ENCODE measurements at regions not wholly inside any gene's neighbourhood (a gene's known extent, or its start where the extent isn't known, plus 50 kb on each side); places are given as distances from the start of the nearest gene placed in this dataset.

GRCh38 chr10:8182806-8183205, 128.3 kb downstream of the GATA3 start:
- DNase-seq, result no peak
- Histone ChIP-seq H3K4me3 (ENCODE audit: insufficient read depth, low read depth, low read length) (no peak overlapping the region), H3K36me3 (replicated peaks; ENCODE audit: control insufficient read depth, insufficient read depth, low read length) (no peaks in the 10 kb centered on the region), H3K27me3 (ENCODE audit: control insufficient read depth, insufficient read depth, low read length) (no peaks in the 10 kb centered on the region)

- no peaks in the 10 kb centered on the region for H3K36me3 ChIP-seq (replicated peaks; ENCODE audit: control insufficient read depth, insufficient read depth, low read length)
- no peak for DNase-seq
- no peak overlapping the region for H3K4me3 ChIP-seq (ENCODE audit: insufficient read depth, low read depth, low read length)
- no peaks in the 10 kb centered on the region for H3K27me3 ChIP-seq (ENCODE audit: control insufficient read depth, insufficient read depth, low read length)
Measured at GRCh38 chr10:8183241-8183704, 128.8 kb downstream of the GATA3 start.

GRCh38 chr10:8187171-8187666, 132.7 kb downstream of the GATA3 start:
- no peak for DNase-seq
- Histone ChIP-seq H3K36me3 (replicated peaks; ENCODE audit: control insufficient read depth, insufficient read depth, low read length) (no peaks in the 10 kb centered on the region), H3K4me3 (ENCODE audit: insufficient read depth, low read depth, low read length) (no peak overlapping the region), H3K27me3 (ENCODE audit: control insufficient read depth, insufficient read depth, low read length) (no peaks in the 10 kb centered on the region)

GRCh38 chr10:8189458-8189857, 135.0 kb downstream of the GATA3 start:
- H3K27me3 ChIP-seq (ENCODE audit: control insufficient read depth, insufficient read depth, low read length), result no peaks in the 10 kb centered on the region

GRCh38 chr10:8192301-8192700, 137.8 kb downstream of the GATA3 start:
- no peak for DNase-seq
- Histone ChIP-seq H3K27me3 (ENCODE audit: control insufficient read depth, insufficient read depth, low read length) (no peaks in the 10 kb centered on the region), H3K36me3 (replicated peaks; ENCODE audit: control insufficient read depth, insufficient read depth, low read length) (no peaks in the 10 kb centered on the region), H3K4me3 (ENCODE audit: insufficient read depth, low read depth, low read length) (no peak overlapping the region)

More at GRCh38 chr10:8189458-8189857, 135.0 kb downstream of the GATA3 start:
- Histone ChIP-seq H3K36me3 (replicated peaks; ENCODE audit: control insufficient read depth, insufficient read depth, low read length) (no peaks in the 10 kb centered on the region), H3K4me3 (ENCODE audit: insufficient read depth, low read depth, low read length) (no peak overlapping the region)
- no peak for DNase-seq

- DNase-seq, result no peak
- no peak overlapping the region for H3K4me3 ChIP-seq (ENCODE audit: insufficient read depth, low read depth, low read length)
- no peaks in the 10 kb centered on the region for H3K36me3 ChIP-seq (replicated peaks; ENCODE audit: control insufficient read depth, insufficient read depth, low read length)
- no peaks in the 10 kb centered on the region for H3K27me3 ChIP-seq (ENCODE audit: control insufficient read depth, insufficient read depth, low read length)
Measured at GRCh38 chr10:8193546-8193945, 139.1 kb downstream of the GATA3 start.

- no peak overlapping the region for H3K4me3 ChIP-seq (ENCODE audit: insufficient read depth, low read depth, low read length)
- H3K27me3 ChIP-seq (ENCODE audit: control insufficient read depth, insufficient read depth, low read length), result no peaks in the 10 kb centered on the region
- H3K36me3 ChIP-seq (replicated peaks; ENCODE audit: control insufficient read depth, insufficient read depth, low read length), result no peaks in the 10 kb centered on the region
- DNase-seq, result no peak
Measured at GRCh38 chr10:8194050-8194449, 139.6 kb downstream of the GATA3 start.

GRCh38 chr10:8206882-8207281, 152.4 kb downstream of the GATA3 start:
- no peaks in the 10 kb centered on the region for H3K36me3 ChIP-seq (replicated peaks; ENCODE audit: control insufficient read depth, insufficient read depth, low read length)
- DNase-seq, result no peak
- no peak overlapping the region for H3K4me3 ChIP-seq (ENCODE audit: insufficient read depth, low read depth, low read length)
- no peaks in the 10 kb centered on the region for H3K27me3 ChIP-seq (ENCODE audit: control insufficient read depth, insufficient read depth, low read length)

GRCh38 chr10:8211631-8212030, 157.1 kb downstream of the GATA3 start:
- no peak for DNase-seq
- no peak overlapping the region for H3K4me3 ChIP-seq (ENCODE audit: insufficient read depth, low read depth, low read length)
- no peaks in the 10 kb centered on the region for H3K36me3 ChIP-seq (replicated peaks; ENCODE audit: control insufficient read depth, insufficient read depth, low read length)
- H3K27me3 ChIP-seq (ENCODE audit: control insufficient read depth, insufficient read depth, low read length), result no peaks in the 10 kb centered on the region

GRCh38 chr10:8213735-8214134, 159.2 kb downstream of the GATA3 start:
- H3K36me3 ChIP-seq (replicated peaks; ENCODE audit: control insufficient read depth, insufficient read depth, low read length), result no peaks in the 10 kb centered on the region
- no peak overlapping the region for H3K4me3 ChIP-seq (ENCODE audit: insufficient read depth, low read depth, low read length)
- no peak for DNase-seq
- no peaks in the 10 kb centered on the region for H3K27me3 ChIP-seq (ENCODE audit: control insufficient read depth, insufficient read depth, low read length)

GRCh38 chr10:8214587-8214986, 160.1 kb downstream of the GATA3 start:
- Histone ChIP-seq H3K27me3 (ENCODE audit: control insufficient read depth, insufficient read depth, low read length) (no peaks in the 10 kb centered on the region), H3K36me3 (replicated peaks; ENCODE audit: control insufficient read depth, insufficient read depth, low read length) (no peaks in the 10 kb centered on the region), H3K4me3 (ENCODE audit: insufficient read depth, low read depth, low read length) (no peak overlapping the region)
- DNase-seq, result no peak

- no peaks in the 10 kb centered on the region for H3K36me3 ChIP-seq (replicated peaks; ENCODE audit: control insufficient read depth, insufficient read depth, low read length)
- H3K4me3 ChIP-seq (ENCODE audit: insufficient read depth, low read depth, low read length), result no peak overlapping the region
- H3K27me3 ChIP-seq (ENCODE audit: control insufficient read depth, insufficient read depth, low read length), result no peaks in the 10 kb centered on the region
- DNase-seq, result no peak
Measured at GRCh38 chr10:8216893-8217292, 162.4 kb downstream of the GATA3 start.

- no peak overlapping the region for H3K4me3 ChIP-seq (ENCODE audit: insufficient read depth, low read depth, low read length)
- DNase-seq, result no peak
- no peaks in the 10 kb centered on the region for H3K36me3 ChIP-seq (replicated peaks; ENCODE audit: control insufficient read depth, insufficient read depth, low read length)
- H3K27me3 ChIP-seq (ENCODE audit: control insufficient read depth, insufficient read depth, low read length), result no peaks in the 10 kb centered on the region
Measured at GRCh38 chr10:8221451-8221850, 167.0 kb downstream of the GATA3 start.

GRCh38 chr10:8224591-8224990, 170.1 kb downstream of the GATA3 start:
- Histone ChIP-seq H3K4me3 (ENCODE audit: insufficient read depth, low read depth, low read length) (no peak overlapping the region), H3K36me3 (replicated peaks; ENCODE audit: control insufficient read depth, insufficient read depth, low read length) (no peaks in the 10 kb centered on the region), H3K27me3 (ENCODE audit: control insufficient read depth, insufficient read depth, low read length) (no peaks in the 10 kb centered on the region)
- no peak for DNase-seq

GRCh38 chr10:8225187-8225586, 170.7 kb downstream of the GATA3 start:
- H3K36me3 ChIP-seq (replicated peaks; ENCODE audit: control insufficient read depth, insufficient read depth, low read length), result no peaks in the 10 kb centered on the region
- no peaks in the 10 kb centered on the region for H3K27me3 ChIP-seq (ENCODE audit: control insufficient read depth, insufficient read depth, low read length)
- DNase-seq, result no peak
- H3K4me3 ChIP-seq (ENCODE audit: insufficient read depth, low read depth, low read length), result no peak overlapping the region

GRCh38 chr10:8227246-8227645, 172.8 kb downstream of the GATA3 start:
- no peak for DNase-seq
- no peaks in the 10 kb centered on the region for H3K36me3 ChIP-seq (replicated peaks; ENCODE audit: control insufficient read depth, insufficient read depth, low read length)
- no peak overlapping the region for H3K4me3 ChIP-seq (ENCODE audit: insufficient read depth, low read depth, low read length)
- no peaks in the 10 kb centered on the region for H3K27me3 ChIP-seq (ENCODE audit: control insufficient read depth, insufficient read depth, low read length)
